ENCODE measurements at regions not wholly inside any gene's neighbourhood (a gene's known extent, or its start where the extent isn't known, plus 50 kb on each side); places are given as distances from the start of the nearest gene placed in this dataset.

DNA sequence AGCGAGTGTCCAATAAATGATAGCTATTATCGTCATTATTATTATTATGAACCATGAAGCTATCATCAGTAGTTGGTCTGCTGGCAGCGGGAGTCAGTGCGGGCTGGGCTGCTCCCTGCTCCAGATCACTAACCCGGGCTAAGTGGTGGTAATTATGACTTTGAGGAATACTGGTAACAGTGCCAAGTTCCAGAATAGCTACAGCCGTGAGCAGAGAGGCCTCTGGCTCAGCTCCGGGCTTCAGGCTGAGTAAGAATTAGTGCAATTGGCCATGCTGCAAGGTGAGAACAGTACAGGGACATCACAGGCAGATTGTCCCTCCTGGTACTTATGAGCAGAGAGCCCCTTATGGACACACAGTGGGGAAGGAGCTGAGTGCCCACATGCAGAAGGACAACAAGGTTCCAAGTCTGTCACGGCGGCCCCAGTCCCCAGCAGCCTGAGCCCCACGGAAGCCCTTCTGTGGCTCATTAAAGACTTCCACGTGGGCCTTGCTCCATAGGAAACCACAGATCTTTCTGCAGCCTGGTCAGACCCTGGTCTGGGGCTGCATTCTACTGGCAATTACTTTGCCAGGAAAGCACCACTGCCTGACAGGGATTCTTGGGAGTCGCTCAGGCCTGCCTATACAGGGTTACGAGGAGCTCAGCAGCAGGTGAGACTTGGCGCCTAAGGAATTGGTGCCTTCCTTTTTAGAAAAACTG, 235.1 kb downstream of the RRAGC start:
- CTCF ChIA-PET: no interaction called here
- TF ChIP-seq, protein P1, sequence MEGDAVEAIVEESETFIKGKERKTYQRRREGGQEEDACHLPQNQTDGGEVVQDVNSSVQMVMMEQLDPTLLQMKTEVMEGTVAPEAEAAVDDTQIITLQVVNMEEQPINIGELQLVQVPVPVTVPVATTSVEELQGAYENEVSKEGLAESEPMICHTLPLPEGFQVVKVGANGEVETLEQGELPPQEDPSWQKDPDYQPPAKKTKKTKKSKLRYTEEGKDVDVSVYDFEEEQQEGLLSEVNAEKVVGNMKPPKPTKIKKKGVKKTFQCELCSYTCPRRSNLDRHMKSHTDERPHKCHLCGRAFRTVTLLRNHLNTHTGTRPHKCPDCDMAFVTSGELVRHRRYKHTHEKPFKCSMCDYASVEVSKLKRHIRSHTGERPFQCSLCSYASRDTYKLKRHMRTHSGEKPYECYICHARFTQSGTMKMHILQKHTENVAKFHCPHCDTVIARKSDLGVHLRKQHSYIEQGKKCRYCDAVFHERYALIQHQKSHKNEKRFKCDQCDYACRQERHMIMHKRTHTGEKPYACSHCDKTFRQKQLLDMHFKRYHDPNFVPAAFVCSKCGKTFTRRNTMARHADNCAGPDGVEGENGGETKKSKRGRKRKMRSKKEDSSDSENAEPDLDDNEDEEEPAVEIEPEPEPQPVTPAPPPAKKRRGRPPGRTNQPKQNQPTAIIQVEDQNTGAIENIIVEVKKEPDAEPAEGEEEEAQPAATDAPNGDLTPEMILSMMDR (IDR thresholded peaks at IDR 0.05; ENCODE audit: insufficient read depth, low read length, missing control alignments): no peak
- H3K4me3 ChIP-seq (ENCODE audit: low read depth, low read length): no peak overlapping the region
- POLR2A ChIA-PET: no interaction called here
- no peak for DNase-seq (ENCODE audit: low read depth, low spot score)

DNA sequence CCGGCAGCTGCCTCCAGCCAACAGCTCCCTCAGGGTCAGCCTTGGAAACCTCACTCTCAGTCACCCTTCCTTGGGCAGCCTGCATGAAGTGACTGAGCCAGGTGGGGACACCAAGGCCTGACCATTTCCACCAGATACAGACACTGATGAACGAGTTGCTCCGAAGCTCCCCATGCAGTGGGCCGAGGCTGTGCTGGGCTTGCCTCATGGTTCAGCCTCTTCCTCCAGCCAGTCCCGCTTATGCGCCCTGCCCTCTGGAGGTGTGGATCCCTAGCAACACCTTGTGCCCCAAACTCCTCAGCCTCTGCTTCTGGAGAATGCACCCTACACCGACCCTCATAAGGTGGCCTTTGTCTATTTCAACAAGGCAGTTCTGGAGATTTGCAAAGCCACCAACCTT, 236.0 kb downstream of the RRAGC start:
- DNase-seq (ENCODE audit: low read depth, low spot score): no peak
- POLR2A ChIA-PET: no interaction called here
- CTCF ChIA-PET: no interaction called here
- H3K4me3 ChIP-seq (ENCODE audit: low read depth, low read length): no peak overlapping the region
- TF ChIP-seq, protein P1 (IDR thresholded peaks at IDR 0.05; ENCODE audit: insufficient read depth, low read length, missing control alignments): no peak

DNA sequence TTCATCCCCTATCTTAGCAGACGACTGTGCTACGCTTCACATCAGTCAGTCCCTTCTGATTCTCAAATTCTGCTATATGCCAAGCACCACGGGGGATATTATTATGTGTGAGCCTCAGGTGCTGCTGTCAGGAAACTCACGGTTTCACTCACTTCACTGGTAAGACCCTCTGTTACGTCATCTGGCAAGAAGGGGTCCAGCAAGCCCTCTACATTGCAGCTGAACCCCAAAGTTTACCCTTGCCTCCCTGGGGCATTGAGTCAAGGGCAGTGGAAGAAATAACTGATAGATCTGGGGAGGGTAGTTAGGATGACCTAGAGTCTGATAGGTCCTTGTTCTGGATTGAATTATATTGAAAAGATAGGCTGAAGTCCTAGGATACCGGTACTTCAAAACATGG, 237.4 kb downstream of the RRAGC start:
- CTCF ChIA-PET: no interaction called here
- no peak for DNase-seq (ENCODE audit: low read depth, low spot score)
- POLR2A ChIA-PET: no interaction called here
- TF ChIP-seq, protein P1 (IDR thresholded peaks at IDR 0.05; ENCODE audit: insufficient read depth, low read length, missing control alignments): no peak
- H3K4me3 ChIP-seq (ENCODE audit: low read depth, low read length): no peak overlapping the region

DNA sequence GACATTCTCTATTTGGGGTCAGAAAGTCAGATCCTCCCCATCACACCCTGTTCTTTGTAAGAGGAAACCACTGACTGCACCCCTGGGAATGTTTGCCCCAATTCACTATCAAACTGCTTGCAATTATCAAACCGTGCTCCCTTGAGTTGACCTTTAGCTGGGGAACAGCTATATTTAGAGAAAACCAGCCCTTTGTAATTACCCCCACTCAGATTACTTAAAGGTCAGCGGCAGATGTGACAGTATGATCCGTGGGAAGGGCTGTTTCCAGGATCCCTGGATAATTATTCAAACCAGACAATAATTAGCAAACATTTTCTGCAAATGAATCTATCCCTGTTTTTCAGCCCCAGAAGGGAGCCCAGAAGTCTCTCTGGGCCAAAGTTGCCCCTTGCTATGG, 242.7 kb downstream of the RRAGC start:
- DNase-seq (ENCODE audit: low read depth, low spot score): no peak
- ChIA-PET CTCF (no interaction called here), POLR2A (no interaction called here)
- TF ChIP-seq, protein P1 (IDR thresholded peaks at IDR 0.05; ENCODE audit: insufficient read depth, low read length, missing control alignments): no peak
- no peak overlapping the region for H3K4me3 ChIP-seq (ENCODE audit: low read depth, low read length)

DNA sequence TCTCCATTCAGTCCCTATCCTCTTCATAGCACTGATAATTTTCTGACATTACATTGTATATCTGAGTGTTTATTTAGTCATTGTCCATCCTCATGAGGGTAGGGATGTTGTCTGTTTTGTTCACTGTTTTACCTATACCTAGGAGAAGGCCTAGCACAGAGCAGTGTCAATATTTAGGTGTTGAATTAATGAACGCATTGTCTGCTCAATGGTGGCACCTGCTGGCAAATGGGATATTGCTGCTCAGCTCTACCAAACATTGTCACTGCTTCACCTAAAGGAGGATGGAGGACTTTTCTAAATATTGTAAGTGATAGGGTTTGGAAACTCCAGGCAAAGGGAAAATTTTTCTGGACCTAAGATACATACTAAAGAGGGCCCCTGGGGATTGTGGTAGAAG, 243.9 kb downstream of the RRAGC start:
- no peak overlapping the region for H3K4me3 ChIP-seq (ENCODE audit: low read depth, low read length)
- CTCF ChIA-PET: no interaction called here
- POLR2A ChIA-PET: no interaction called here
- TF ChIP-seq, protein P1 (IDR thresholded peaks at IDR 0.05; ENCODE audit: insufficient read depth, low read length, missing control alignments): no peak
- no peak for DNase-seq (ENCODE audit: low read depth, low spot score)

DNA sequence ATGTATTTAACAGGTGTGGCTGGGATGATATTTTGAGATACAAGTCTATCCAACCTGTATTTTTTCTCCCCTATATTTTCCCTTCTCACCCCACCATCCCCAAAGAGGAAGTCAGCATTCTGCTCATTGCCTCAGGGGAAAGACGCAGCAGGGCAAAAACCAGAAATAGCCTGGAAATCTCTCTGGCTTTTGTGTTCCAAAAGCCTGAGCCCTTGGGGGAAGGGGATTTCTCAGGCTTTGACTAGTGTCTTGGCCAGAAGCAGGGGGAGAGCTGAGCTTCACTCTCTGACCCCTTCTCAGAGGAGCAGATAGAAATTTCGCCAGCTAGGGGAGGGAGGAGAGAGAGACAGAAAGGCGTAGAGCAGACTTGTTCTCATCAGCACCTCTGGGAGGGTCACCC, 244.7 kb downstream of the RRAGC start:
- ChIA-PET CTCF (no interaction called here), POLR2A (no interaction called here)
- no peak for DNase-seq (ENCODE audit: low read depth, low spot score)
- H3K4me3 ChIP-seq (ENCODE audit: low read depth, low read length): no peak overlapping the region
- TF ChIP-seq, protein P1 (IDR thresholded peaks at IDR 0.05; ENCODE audit: insufficient read depth, low read length, missing control alignments): no peak
